Psoas muscle (tissue), 7 donors: ENCODE measurements at regions not wholly inside any gene's neighbourhood (a gene's known extent, or its start where the extent isn't known, plus 50 kb on each side); places are given as distances from the start of the nearest gene placed in this dataset.

Source experiments
- ATAC-seq, 4 donors: fragments of 200-7000 bp; cut with Tn5 transposase; one replicate each; pipeline ENCODE4 v1.9.1; 2020; ENCODE audit warnings: moderate library complexity in 3 of 4, mild to moderate bottlenecking in 2 of 4
- DNase-seq, 2 donors: peaks; one replicate each; pipeline ENCODE4 v3.0.0-alpha.2; 2020
- H3K27ac ChIP-seq: fragments of 200-600 bp; one replicate; pipeline ENCODE4 v1.8.0; 2022
- H3K27me3 ChIP-seq, 3 donors: fragments of 200-600 bp in 1 of 3; one replicate each; pipeline versions ENCODE4 v1.6.1 to v1.8.0; 2013 to 2022; ENCODE audit warnings: low read length in 2 of 3, mild to moderate bottlenecking in 2 of 3, moderate library complexity in 1 of 3; ENCODE audit not compliant: insufficient read depth in 3 of 3
- H3K36me3 ChIP-seq, 2 donors: fragments of 200-600 bp in 1 of 2; one replicate each; pipeline versions ENCODE4 v1.6.1 to v1.8.0; 2013 to 2022; ENCODE audit warnings: low read depth in 1 of 2, mild to moderate bottlenecking in 1 of 2, moderate library complexity in 1 of 2; ENCODE audit not compliant: insufficient read depth in 1 of 2
- H3K4me1 ChIP-seq: fragments of 200-600 bp; one replicate; pipeline ENCODE4 v1.8.0; 2022
- H3K4me3 ChIP-seq: fragments of 200-600 bp; one replicate; pipeline ENCODE4 v1.8.0; 2022; ENCODE audit warnings: mild to moderate bottlenecking
- H3K9me3 ChIP-seq: fragments of 200-600 bp; one replicate; pipeline ENCODE4 v1.8.0; 2022
- WGBS, 3 donors: extraction: QIAGEN DNeasy Blood & Tissue Kit; methylation state at CpG; one replicate each; pipeline versions ENCODE4 v1.1.6 to v1.1.7; 2013; 5-methylcytosine and 5-hydroxymethylcytosine counted together
- intact Hi-C, 2 donors: fragments of 100-400 bp; cut with DNase I; formaldehyde crosslinking; loops; one replicate each; pipeline versions ENCODE4 v1.11.0 to v1.14.2; 2022
- TF ChIP-seq, protein P1 (sequence below): fragments of 200-600 bp; IDR thresholded peaks from one replicate; pipeline ENCODE4 v1.8.0; 2022; ENCODE audit warnings: antibody characterized with exemption
- donor health status: healthy with polysubstance abuse.
- donor health status: DM: no; HTN: no; CAD: no; lungs with moderate emphysema.
- donor health status: Bipolar disorder and iron deficiency.
- donor health status: healthy.
- donor health status: DM: yes; HTN: yes; CAD: no.
- donor health status: DM: no; HTN: no; CAD: no.
- donor health status: DM: yes; HTN: yes; CAD: no.

DNA sequence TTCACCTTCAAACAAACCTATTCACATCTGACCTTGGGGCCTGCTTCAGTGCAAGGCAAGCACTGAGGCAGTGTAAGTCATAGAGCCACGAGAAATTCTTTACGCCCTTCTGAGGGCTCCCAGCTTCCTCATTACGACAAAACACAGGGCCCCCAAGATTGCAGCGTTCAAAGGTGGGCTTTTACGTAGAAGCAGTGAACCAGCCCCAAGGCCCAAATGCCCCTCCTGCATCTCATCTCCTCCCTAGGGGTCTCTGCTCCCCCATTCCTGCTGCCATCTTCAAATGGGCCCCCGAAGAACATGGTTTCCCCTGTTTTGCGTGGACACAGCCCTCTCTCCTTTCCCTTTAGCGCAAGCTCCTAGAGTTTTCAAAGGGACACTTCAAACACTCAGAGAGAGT lies 285.1 kb downstream of the MEX3B start:
- Histone ChIP-seq H3K4me3 (no peak overlapping the region), H3K27me3 (peaks cover 0 to 6% (median 0%) of the 10 kb centered on the region in 3 donors), H3K36me3 (no peaks in the 10 kb centered on the region), H3K27ac (no peak overlapping the region), H3K9me3 (no peaks in the 10 kb centered on the region), H3K4me1 (no peaks in the 10 kb centered on the region)
- ATAC-seq (no peak), DNase-seq (no peak)
- intact Hi-C loops = no loop called here
- TF ChIP-seq, protein P1, sequence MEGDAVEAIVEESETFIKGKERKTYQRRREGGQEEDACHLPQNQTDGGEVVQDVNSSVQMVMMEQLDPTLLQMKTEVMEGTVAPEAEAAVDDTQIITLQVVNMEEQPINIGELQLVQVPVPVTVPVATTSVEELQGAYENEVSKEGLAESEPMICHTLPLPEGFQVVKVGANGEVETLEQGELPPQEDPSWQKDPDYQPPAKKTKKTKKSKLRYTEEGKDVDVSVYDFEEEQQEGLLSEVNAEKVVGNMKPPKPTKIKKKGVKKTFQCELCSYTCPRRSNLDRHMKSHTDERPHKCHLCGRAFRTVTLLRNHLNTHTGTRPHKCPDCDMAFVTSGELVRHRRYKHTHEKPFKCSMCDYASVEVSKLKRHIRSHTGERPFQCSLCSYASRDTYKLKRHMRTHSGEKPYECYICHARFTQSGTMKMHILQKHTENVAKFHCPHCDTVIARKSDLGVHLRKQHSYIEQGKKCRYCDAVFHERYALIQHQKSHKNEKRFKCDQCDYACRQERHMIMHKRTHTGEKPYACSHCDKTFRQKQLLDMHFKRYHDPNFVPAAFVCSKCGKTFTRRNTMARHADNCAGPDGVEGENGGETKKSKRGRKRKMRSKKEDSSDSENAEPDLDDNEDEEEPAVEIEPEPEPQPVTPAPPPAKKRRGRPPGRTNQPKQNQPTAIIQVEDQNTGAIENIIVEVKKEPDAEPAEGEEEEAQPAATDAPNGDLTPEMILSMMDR = no peak
- 95 to 99% (median 97%) methylated on average over 8 of the region's 8 CpGs for WGBS, 3 donors

DNA sequence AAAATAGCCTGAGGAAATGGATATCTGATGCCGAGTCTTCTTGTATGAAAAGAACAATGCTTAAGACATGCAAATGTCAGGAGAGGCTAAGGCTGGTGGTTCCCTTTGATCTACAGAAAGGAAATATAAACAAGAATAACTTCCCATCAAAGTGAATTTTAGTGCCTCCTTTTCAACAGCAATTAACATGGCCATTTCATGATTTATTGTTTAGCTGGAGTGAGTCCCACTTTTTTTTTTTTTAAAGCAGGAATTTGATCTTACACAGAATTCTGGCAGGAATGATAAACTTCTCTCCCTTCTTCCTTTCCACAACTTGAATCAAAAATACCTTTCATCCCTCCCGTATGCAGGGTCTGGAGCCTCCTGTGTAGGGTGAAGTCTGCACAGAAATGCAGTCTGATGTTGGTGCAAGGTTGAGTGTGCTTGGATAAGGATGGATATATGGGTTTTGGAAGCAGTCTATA lies 287.0 kb downstream of the MEX3B start:
- 51 to 57% (median 55%) methylated on average over 2 of the region's 2 CpGs for WGBS, 3 donors
- Histone ChIP-seq H3K27ac (no peak overlapping the region), H3K4me3 (no peak overlapping the region), H3K36me3 (no peaks in the 10 kb centered on the region), H3K4me1 (no peaks in the 10 kb centered on the region), H3K27me3 (peaks cover 0 to 6% (median 0%) of the 10 kb centered on the region in 3 donors), H3K9me3 (no peaks in the 10 kb centered on the region)
- TF ChIP-seq, protein P1 = no peak
- intact Hi-C loops = no loop called here
- ATAC-seq (no peak), DNase-seq (no peak)

DNA sequence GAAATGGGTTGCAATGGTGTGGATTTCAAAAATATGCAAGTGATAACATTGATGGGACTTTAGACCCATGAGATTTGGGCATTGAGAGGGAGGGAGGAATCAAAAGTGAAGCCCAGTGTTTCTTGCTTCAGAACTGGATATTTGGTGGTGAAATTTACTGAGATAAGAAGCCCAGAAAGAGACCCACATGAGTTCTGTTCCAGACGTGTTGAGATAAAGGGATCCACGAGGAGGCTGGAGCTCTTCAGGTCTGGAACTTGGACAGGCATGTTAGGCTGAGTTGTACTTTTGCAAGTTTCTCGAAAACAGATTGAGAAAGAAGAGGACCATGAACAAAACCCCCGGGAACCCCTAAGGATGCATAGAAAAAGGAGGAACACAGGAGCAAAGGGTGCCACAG lies 290.2 kb downstream of the MEX3B start:
- no peaks in the 10 kb centered on the region for H3K36me3 ChIP-seq
- no peaks in the 10 kb centered on the region for H3K9me3 ChIP-seq
- no peak for ATAC-seq
- no peak overlapping the region for H3K27ac ChIP-seq
- DNase-seq = no peak
- no peak overlapping the region for H3K4me3 ChIP-seq
- H3K27me3 ChIP-seq = peaks cover 0 to 10% (median 0%) of the 10 kb centered on the region in 3 donors
- intact Hi-C loops = no loop called here
- no peaks in the 10 kb centered on the region for H3K4me1 ChIP-seq
- 78 to 85% (median 82%) methylated on average over 4 of the region's 4 CpGs for WGBS, 3 donors
- TF ChIP-seq, protein P1 = no peak

DNA sequence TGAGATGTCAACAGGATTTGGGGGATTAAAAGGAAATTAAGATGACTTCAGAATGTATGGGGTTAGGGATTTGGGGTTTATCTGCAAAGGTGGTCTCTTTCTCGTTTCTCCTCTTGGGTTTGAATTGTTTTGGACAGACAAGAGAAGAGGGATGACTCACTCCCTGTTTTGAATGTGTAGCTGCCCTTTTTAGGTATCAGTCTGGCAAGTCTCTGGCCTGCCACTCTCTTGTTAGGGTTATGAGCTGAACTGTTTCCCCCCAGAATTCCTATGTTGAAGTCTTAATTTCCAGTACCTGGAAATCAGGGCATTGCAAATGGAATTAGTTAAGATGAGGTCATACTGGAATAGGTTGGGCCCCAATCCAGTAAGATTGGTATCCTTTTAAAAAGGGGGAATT lies 291.7 kb downstream of the MEX3B start:
- 19 to 38% (median 30%) methylated on average over 1 of the region's 1 CpG for WGBS, 3 donors

More for the DNA sequence above, 291.7 kb downstream of the MEX3B start:
- Histone ChIP-seq H3K27ac (no peak overlapping the region), H3K4me1 (no peaks in the 10 kb centered on the region), H3K4me3 (no peak overlapping the region), H3K36me3 (no peaks in the 10 kb centered on the region), H3K27me3 (peaks cover 0 to 25% (median 0%) of the 10 kb centered on the region in 3 donors), H3K9me3 (no peaks in the 10 kb centered on the region)
- DNase-seq = no peak
- no peak for ATAC-seq
- TF ChIP-seq, protein P1 = no peak
- intact Hi-C loops = no loop called here
